Right lobe of liver (tissue), 4 donors: ENCODE measurements at regions not wholly inside any gene's neighbourhood (a gene's known extent, or its start where the extent isn't known, plus 50 kb on each side); places are given as distances from the start of the nearest gene placed in this dataset.

Experiments
- POLR2A ChIP-seq: fragments of 450-650 bp; IDR thresholded peaks from one replicate; pipeline ENCODE4 v1.6.1; 2017; ENCODE audit warnings: antibody characterized with exemption, mild to moderate bottlenecking
- TF ChIP-seq, protein P1 (sequence below), 4 donors: fragments of 200-600 bp in 3 of 4; fragments of 450-650 bp in 1 of 4; IDR thresholded peaks; one replicate each; pipeline versions ENCODE4 v1.5.1 to v1.8.0; 2016 to 2022; ENCODE audit warnings: antibody characterized with exemption in 4 of 4, mild to moderate bottlenecking in 2 of 4
- donor health status: DM: no; HTN: no; CAD: no.
- donor health status: DM: no; HTN: no; CAD: no.
- donor health status: DM: no; HTN: yes; CAD: no.

DNA sequence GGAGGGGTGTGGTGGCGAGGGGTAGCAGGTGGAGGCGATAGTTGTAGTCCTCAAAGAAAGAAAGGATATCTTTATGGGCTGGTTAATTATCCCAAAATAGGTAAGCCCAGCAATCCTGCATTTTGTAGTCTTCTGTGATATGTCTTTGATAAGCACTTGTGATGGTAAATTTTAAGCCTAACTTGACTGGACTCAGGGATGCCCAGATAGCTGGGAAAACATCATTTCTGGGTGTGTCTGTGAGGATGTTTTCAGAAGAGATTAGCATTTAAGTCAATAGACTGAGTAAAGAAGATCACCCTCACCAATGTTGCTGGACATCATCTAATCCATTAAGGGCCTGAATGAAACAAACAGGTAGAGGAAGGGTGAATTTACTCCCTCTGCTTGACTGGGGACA, 124.8 kb upstream of the RIPOR2 start:
- TF ChIP-seq POLR2A, result no peak
- TF ChIP-seq, protein P1, sequence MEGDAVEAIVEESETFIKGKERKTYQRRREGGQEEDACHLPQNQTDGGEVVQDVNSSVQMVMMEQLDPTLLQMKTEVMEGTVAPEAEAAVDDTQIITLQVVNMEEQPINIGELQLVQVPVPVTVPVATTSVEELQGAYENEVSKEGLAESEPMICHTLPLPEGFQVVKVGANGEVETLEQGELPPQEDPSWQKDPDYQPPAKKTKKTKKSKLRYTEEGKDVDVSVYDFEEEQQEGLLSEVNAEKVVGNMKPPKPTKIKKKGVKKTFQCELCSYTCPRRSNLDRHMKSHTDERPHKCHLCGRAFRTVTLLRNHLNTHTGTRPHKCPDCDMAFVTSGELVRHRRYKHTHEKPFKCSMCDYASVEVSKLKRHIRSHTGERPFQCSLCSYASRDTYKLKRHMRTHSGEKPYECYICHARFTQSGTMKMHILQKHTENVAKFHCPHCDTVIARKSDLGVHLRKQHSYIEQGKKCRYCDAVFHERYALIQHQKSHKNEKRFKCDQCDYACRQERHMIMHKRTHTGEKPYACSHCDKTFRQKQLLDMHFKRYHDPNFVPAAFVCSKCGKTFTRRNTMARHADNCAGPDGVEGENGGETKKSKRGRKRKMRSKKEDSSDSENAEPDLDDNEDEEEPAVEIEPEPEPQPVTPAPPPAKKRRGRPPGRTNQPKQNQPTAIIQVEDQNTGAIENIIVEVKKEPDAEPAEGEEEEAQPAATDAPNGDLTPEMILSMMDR (IDR thresholded peaks at IDR 0.05), result no peak
